ENCODE measurements at regions not wholly inside any gene's neighbourhood (a gene's known extent, or its start where the extent isn't known, plus 50 kb on each side); places are given as distances from the start of the nearest gene placed in this dataset.

DNA sequence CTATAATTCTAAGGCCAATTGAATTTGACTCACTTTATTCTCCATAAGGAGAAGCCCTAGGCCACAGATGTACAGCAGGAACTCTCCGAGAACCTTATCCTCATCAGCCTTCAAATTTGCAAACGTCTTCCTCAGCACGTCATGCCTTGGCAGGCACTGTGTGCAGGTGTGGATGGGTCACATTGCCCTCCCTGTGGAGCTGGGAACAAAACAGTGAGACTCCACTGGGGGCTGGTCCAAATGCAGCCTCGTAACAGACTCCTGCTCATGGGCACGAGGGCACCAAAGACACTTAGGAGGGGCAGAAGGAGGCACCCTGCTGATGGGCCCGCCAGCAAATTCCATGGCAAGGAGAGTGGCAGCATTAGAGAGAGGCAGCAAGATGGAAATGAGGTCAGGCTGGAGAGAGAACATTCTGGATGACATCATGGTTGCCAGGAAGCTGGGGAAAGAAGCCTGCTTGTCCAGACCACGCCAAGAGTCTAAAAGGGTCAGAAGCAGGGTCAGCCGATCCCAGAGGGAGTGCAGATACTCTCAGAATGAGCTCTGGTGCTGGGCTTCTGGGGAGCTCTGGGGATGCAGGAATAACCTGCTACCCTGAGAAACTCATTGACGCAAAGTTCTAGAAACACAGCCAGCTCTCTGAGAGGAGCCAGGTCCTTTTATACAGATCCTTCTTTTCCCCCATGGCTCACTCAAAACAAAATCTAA lies 242.2 kb downstream of the B3GLCT start:
- no peak for DNase-seq (ENCODE audit: low read depth in 2 of 2)

DNA sequence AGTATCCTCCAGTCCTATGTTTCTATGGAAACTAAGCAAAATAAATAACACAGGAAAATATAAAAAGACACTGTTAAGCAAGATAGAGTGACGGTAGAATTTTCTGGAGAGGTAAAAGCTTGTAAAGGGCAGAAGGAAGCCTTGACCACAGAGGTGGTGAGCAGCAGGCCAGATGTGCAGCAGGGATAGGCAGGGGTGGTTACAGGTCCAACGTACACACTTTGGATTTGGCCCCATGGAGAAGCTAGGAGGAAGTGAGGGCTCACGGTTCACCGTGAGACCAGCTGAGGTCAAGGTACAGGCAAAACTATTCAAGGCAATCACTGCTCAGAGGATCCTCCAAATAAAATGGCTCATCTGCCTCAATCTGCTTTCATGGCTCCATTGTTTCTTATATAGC lies 242.8 kb downstream of the B3GLCT start:
- no peak for DNase-seq (ENCODE audit: low read depth in 2 of 2)

- no peak for DNase-seq (ENCODE audit: low read depth in 2 of 2)
Observed at GRCh38 chr13:31444266-31444856, 244.6 kb downstream of the B3GLCT start.

DNA sequence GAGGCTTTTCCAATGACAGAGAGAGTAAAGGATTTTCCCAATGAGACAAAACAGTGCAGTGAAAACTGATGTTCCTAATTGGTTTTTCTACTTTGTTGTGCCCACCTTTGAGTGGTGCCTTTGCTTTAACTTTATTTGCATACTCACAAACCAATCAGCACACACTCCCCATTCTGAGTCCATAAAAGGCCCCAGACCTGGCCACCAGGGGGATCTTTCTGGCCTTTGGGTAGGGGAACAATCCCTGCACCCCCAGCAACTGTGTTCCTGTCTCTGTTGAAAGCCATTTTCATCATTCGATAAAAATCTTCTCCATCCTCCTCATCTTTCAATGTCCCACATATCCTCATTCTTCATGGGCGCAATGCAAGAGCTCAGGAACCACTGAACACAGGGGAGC lies 252.8 kb downstream of the B3GLCT start:
- no peak for DNase-seq (ENCODE audit: low read depth in 2 of 2)

DNA sequence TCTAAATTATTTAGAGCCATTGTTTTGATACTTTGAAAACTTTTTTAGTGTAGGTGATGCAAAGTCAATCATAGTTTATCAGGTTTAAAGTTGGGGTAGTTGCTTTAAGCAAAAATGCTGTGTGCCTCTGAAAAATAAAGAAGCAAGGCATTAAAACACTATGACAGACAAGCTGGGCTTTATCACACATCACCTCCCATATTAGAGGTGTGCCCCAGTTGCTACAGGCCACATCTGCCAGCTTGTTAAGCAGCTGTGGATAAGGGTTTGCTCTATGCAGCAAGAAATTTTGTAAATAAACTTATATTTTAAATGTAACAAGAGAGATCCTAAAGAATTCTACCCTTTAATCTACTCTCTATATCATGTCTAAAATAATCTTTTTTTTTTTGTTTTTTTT lies 255.8 kb downstream of the B3GLCT start:
- no peak for DNase-seq (ENCODE audit: low read depth in 2 of 2)

- no peak for DNase-seq (ENCODE audit: low read depth in 2 of 2)
Observed at GRCh38 chr13:31456056-31456455, 256.3 kb downstream of the B3GLCT start.

DNA sequence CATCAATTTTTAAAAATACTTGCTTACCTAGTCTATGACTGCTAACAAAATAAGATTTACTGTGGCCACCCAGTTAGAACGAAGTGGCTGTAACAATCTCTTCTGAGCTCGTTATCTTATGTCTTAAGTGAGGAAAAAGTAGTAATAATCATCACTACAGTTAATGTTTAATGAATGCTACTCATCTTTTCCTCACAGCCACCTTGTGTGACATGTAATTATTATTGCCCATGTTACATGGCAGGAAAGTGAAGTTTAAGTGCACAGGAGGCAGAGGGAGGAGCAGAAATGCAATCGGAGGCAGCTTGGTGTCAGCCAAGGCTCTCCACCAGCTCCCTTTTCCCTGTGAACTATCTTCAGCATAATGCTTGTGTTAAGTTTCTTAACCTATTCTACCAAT lies 260.3 kb downstream of the B3GLCT start:
- DNase-seq (ENCODE audit: low read depth in 2 of 2), result no peak

DNA sequence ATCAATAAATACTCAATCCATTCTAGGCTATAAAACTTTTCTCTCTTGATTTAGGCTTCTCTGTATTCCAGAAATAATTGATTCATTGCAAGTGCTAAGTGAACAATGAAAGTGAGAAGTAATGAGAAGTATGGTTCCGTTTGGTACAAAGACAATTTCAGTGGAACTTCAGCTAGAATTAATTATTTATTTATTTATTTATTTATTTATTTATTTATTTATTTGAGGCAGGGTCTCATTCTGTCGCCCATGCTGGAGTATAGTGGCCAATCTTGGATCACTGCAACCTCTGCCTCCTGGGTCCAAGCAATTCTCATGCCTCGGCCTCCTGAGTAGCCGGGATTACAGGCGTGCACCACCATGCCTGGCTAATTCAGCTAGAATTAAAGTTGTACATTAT lies 262.1 kb downstream of the B3GLCT start:
- DNase-seq (ENCODE audit: low read depth in 2 of 2), result no peak

GRCh38 chr13:31462766-31463165 lies 263.0 kb downstream of the B3GLCT start:
- DNase-seq (ENCODE audit: low read depth in 2 of 2), result no peak

DNA sequence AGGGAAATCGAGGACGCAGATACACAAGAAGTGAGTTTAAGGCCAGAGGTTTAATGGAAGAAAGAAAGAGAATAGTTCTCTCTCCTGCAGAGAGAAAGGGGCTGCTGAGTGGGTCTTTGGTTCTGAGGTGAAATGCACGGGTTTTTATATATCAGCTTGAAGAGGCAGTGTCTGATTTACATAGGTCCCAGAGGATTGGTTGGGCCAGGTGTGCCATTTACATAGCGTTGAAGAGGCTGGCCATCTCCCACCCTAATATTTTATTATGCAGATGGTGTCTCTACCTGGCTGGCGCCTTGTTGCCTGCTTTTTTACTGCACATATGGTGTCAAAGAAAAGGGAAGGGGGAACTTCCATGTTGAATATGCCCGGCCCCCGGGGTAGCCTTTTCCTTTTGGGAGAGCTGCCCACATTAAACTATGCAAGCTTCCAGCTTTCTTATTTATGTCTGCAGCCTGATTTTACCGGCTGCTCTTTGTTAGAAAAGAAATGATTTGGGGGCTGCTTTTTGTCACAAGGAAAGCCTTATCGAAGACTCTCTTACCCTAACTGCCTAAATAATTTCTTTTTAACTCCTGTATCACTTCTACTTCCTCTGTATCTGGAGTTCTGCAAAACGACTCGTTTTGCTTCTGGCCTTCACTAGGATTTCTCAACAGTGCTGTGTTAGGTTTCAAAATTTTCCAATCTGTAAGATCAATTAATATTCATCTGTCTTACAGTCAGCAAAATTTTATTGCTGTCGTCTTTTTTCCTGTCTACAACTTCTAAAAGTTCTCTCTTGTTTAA lies 268.5 kb downstream of the B3GLCT start:
- DNase-seq (ENCODE audit: low read depth in 2 of 2), result no peak

- DNase-seq (ENCODE audit: low read depth in 2 of 2), result no peak
Observed at GRCh38 chr13:31469377-31469776, 269.6 kb downstream of the B3GLCT start.

DNA sequence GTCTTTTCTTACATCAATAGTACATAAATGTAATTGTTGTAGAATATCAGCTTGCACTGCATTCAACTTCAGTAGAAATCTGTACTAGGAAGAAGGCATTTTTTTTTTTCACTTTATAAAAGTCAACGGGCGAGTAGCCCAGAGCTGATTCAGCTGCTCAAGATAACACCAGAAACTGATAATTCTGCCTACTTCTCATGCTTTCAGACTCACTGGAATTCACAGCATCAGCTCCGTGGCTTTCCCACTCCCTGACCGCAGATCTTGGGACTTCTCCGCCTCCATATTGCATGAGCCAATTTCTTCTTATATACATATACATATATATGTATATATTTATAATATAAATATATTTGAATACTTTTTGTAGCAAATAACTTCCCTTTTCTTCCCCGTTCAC lies 263.1 kb upstream of the RXFP2 start:
- DNase-seq (ENCODE audit: low read depth in 2 of 2), result no peak

DNA sequence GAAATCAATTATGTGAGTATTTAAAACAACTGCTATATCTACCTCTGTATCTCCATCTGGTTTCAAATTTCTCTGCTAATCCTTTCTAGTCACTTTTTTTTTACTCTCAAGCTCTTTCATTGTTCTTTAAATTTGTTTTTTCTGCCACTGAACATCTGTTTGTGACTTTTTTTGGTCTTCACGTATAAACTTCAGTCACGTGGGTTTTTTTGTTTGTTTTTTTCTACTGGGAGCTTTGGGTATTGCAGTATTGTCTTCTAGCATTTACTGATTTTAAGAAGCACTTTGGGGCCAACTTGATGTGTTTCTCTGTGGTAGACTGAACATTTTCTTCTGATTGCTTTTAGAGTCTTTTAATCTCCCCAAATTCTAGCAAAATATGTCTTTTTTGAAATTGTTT lies 262.6 kb upstream of the RXFP2 start:
- DNase-seq (ENCODE audit: low read depth in 2 of 2), result no peak

GRCh38 chr13:31477961-31478360 lies 261.4 kb upstream of the RXFP2 start:
- no peak for DNase-seq (ENCODE audit: low read depth in 2 of 2)

- no peak for DNase-seq (ENCODE audit: low read depth in 2 of 2)
Observed at GRCh38 chr13:31485183-31485582, 254.1 kb upstream of the RXFP2 start.

GRCh38 chr13:31485651-31486051 lies 253.7 kb upstream of the RXFP2 start:
- DNase-seq (ENCODE audit: low read depth in 2 of 2), result no peak

DNA sequence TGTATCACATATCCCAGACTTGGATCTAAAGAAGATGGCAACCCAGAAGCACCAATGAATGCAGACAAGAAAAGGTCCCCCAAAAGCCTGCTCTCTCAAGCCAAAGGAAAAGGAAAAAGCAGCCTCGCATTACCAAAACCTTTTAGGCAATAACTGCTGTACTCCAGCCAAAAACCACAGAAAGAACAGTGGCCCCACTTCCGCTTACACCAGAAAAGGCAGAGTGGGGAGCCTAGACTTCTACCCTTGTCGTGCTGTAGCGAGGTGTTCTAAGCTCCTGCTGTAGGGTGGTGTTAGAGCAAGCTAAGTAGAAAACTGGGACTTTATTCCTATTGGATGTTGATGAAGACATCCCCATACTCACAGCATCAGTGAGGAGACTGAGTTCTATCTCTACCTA lies 244.0 kb upstream of the RXFP2 start:
- no peak for DNase-seq (ENCODE audit: low read depth in 2 of 2)

DNA sequence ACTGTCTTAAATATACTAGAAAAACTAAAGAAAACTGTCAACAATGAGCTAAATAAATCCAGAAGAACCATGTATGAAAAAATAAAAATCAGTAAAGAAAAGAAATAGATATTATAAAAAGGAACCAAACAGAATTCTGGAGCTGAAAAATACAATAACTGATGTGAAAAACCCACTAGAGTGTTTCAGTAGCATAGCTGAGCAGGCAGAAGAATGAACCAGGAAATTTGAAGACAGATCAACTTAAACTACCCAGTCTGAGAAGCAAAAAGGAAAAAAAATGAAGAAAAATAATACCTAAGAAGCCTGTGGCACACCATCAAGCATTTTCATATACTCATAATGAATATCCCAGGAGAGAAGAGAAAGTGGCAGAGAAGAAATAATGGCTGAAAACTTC lies 240.1 kb upstream of the RXFP2 start:
- DNase-seq (ENCODE audit: low read depth in 2 of 2), result no peak

GRCh38 chr13:31503626-31504025 lies 235.7 kb upstream of the RXFP2 start:
- DNase-seq (ENCODE audit: low read depth in 2 of 2), result no peak

GRCh38 chr13:31504918-31505317 lies 234.4 kb upstream of the RXFP2 start:
- DNase-seq (ENCODE audit: low read depth in 2 of 2), result no peak

GRCh38 chr13:31512331-31512730 lies 227.0 kb upstream of the RXFP2 start:
- no peak for DNase-seq (ENCODE audit: low read depth in 2 of 2)

DNA sequence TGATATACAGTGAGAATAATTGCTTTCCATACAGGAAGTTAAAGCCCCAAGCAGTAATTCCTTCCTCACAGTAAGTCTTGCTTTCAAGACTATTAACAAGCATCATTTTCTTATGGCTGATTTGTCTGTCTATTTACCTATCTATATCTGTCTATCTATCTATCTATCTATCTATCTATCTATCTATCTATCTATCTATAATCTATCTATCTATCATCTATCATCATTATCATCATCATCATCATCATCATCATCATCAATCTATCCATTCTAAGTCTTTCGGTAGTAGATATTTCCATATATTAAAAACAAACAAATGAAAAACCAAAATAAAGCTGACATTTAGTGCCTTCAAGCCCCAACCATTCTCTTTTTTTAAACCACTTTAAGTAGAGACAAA lies 224.4 kb upstream of the RXFP2 start:
- DNase-seq (ENCODE audit: low read depth in 2 of 2), result no peak

DNA sequence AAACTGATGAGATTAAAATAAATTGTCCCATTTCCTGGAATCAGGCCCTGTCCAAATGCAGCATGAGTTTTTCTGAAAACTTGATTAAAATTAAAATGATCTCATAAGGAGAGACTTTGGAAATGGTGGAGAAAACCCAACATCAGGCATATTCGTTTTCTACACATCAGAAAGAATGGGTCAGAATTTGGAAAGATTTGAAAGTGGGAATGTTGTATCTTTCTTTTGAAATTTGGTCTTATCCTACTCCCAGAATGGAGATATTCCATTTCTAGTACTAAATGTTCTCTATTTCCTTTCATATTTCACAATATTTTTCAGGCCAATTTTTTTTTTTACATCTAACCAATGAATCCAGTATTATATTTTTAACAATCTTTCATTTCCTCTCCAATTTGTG lies 223.9 kb upstream of the RXFP2 start:
- DNase-seq (ENCODE audit: low read depth in 2 of 2), result no peak

Data from stimulated activated CD8-positive, alpha-beta memory T cell treated with anti-CD3 and anti-CD28 coated beads, Interleukin-15, amount 100 ng/mL, for 48 hours (primary cell).